Neural progenitor cell (in vitro differentiated cells): ENCODE measurements at regions not wholly inside any gene's neighbourhood (a gene's known extent, or its start where the extent isn't known, plus 50 kb on each side); places are given as distances from the start of the nearest gene placed in this dataset.

Experiments used
- DNase-seq: peaks from one replicate; pipeline ENCODE4 v3.0.0-alpha.2; 2016; ENCODE audit warnings: low spot score
- H2AFZ ChIP-seq: fragments of 200-600 bp; sonication (generic); replicated peaks from 2 replicates; pipeline ENCODE4 v1.6.1; 2016; ENCODE audit warnings: antibody characterized with exemption
- H3F3A ChIP-seq: fragments of 200-600 bp; sonication (generic); 2 replicates; pipeline ENCODE4 v1.6.1; 2016; ENCODE audit warnings: antibody characterized with exemption, low read depth
- H3K27ac ChIP-seq: fragments of 200-600 bp; sonication (generic); 2 replicates; pipeline ENCODE4 v1.5.1; 2016; ENCODE audit warnings: mild to moderate bottlenecking
- H3K27me3 ChIP-seq: fragments of 200-600 bp; sonication (generic); 2 replicates; pipeline ENCODE4 v1.6.1; 2016; ENCODE audit warnings: mild to moderate bottlenecking, moderate library complexity
- H3K36me3 ChIP-seq: fragments of 200-600 bp; sonication (generic); 2 replicates; pipeline ENCODE4 v1.5.1; 2016
- H3K4me1 ChIP-seq: fragments of 200-600 bp; sonication (generic); 2 replicates; pipeline ENCODE4 v1.6.1; 2016; ENCODE audit warnings: mixed run types
- H3K4me2 ChIP-seq: fragments of 200-600 bp; sonication (generic); 2 replicates; pipeline ENCODE4 v1.6.1; 2016
- H3K4me3 ChIP-seq: fragments of 200-600 bp; sonication (generic); 2 replicates; pipeline ENCODE4 v1.5.1; 2016
- H3K79me2 ChIP-seq: fragments of 200-600 bp; sonication (generic); 2 replicates; pipeline ENCODE4 v1.6.1; 2016; ENCODE audit warnings: low read depth
- H3K9ac ChIP-seq: fragments of 200-600 bp; sonication (generic); 2 replicates; pipeline ENCODE4 v1.6.1; 2016
- H3K9me3 ChIP-seq: fragments of 200-600 bp; sonication (generic); 2 replicates; pipeline ENCODE4 v1.5.1; 2016; ENCODE audit warnings: low read depth
- H4K20me1 ChIP-seq: fragments of 200-600 bp; sonication (generic); 2 replicates; pipeline ENCODE4 v1.6.1; 2016; ENCODE audit warnings: low read depth
- H3K27ac Mint-ChIP-seq: 3 replicates; pipeline ENCODE4 v1.8.0; 2021; ENCODE audit warnings: mixed read lengths
- H3K27me3 Mint-ChIP-seq: 2 replicates; pipeline ENCODE4 v1.8.0; 2022; ENCODE audit warnings: low read depth, mild to moderate bottlenecking, inconsistent platforms, moderate library complexity, mixed read lengths; ENCODE audit not compliant: insufficient read depth
- H3K36me3 Mint-ChIP-seq: 3 replicates; pipeline ENCODE4 v1.8.0; 2021; ENCODE audit warnings: mixed read lengths
- H3K4me1 Mint-ChIP-seq: 3 replicates; pipeline ENCODE4 v1.8.0; 2021; ENCODE audit warnings: mixed read lengths
- H3K4me3 Mint-ChIP-seq: 3 replicates; pipeline ENCODE4 v1.8.0; 2021; ENCODE audit warnings: mild to moderate bottlenecking, moderate library complexity, mixed read lengths
- H3K9me3 Mint-ChIP-seq: 3 replicates; pipeline ENCODE4 v1.8.0; 2020; ENCODE audit warnings: mixed read lengths
- CTCF ChIP-seq: fragments of 200-600 bp; sonication (generic); IDR thresholded peaks from 2 replicates; pipeline ENCODE4 v1.5.1; 2017; ENCODE audit warnings: antibody characterized with exemption, mild to moderate bottlenecking
- EZH2 ChIP-seq: fragments of 200-600 bp; sonication (generic); IDR thresholded peaks from 2 replicates; pipeline ENCODE4 v1.6.1; 2017; ENCODE audit warnings: antibody characterized with exemption, mild to moderate bottlenecking, moderate library complexity
- EZH2phosphoT487 ChIP-seq: fragments of 200-600 bp; sonication (generic); IDR thresholded peaks from 2 replicates; pipeline ENCODE4 v1.6.1; 2017; ENCODE audit warnings: antibody characterized with exemption

GRCh38 chr1:37315371-37315846 is 159.0 kb upstream of the ZC3H12A start:
- Histone ChIP-seq H4K20me1 (no peaks in the 10 kb centered on the region), H3K9me3 (no peaks in the 10 kb centered on the region), H3K4me3 (no peak overlapping the region), H3F3A (peaks cover 13% of the 10 kb centered on the region), H3K4me1 (peaks cover 25% of the 10 kb centered on the region), H3K27ac (peak overlapping the region; percentile 21), H2AFZ (peak overlapping the region; percentile 53), H3K79me2 (no peaks in the 10 kb centered on the region), H3K27me3 (peaks cover 24% of the 10 kb centered on the region), H3K36me3 (no peaks in the 10 kb centered on the region), H3K4me2 (peak overlapping the region; percentile 46), H3K9ac (no peak overlapping the region)
- peak; percentile 48 for DNase-seq
- Mint-ChIP-seq H3K4me3 (no peak overlapping the region), H3K4me1 (peaks cover 28% of the 10 kb centered on the region), H3K27ac (no peak overlapping the region), H3K9me3 (no peaks in the 10 kb centered on the region), H3K36me3 (no peaks in the 10 kb centered on the region), H3K27me3 (peaks cover 20% of the 10 kb centered on the region)
- TF ChIP-seq EZH2 = no peak
- TF ChIP-seq EZH2phosphoT487 = no peak
- TF ChIP-seq CTCF = no peak

- H3K9me3 Mint-ChIP-seq = no peaks in the 10 kb centered on the region
- Histone ChIP-seq H3K9ac (no peak overlapping the region), H2AFZ (no peak overlapping the region), H3K4me3 (no peak overlapping the region), H3K27me3 (peaks cover 24% of the 10 kb centered on the region), H3K4me1 (peaks cover 25% of the 10 kb centered on the region), H3F3A (peaks cover 16% of the 10 kb centered on the region), H3K4me2 (peak overlapping the region; percentile 42), H4K20me1 (no peaks in the 10 kb centered on the region), H3K36me3 (no peaks in the 10 kb centered on the region), H3K79me2 (no peaks in the 10 kb centered on the region), H3K9me3 (no peaks in the 10 kb centered on the region), H3K27ac (no peak overlapping the region)
- peaks cover 28% of the 10 kb centered on the region for H3K4me1 Mint-ChIP-seq
- H3K36me3 Mint-ChIP-seq = no peaks in the 10 kb centered on the region
- peaks cover 20% of the 10 kb centered on the region for H3K27me3 Mint-ChIP-seq
- no peak for DNase-seq
- TF ChIP-seq EZH2 (no peak), CTCF (no peak)
- peak overlapping the region; percentile 54 for H3K27ac Mint-ChIP-seq
- H3K4me3 Mint-ChIP-seq = no peak overlapping the region
These were observed 156.4 kb upstream of the ZC3H12A start for GRCh38 chr1:37317870-37318467.

GRCh38 chr1:37318490-37318889 is 155.9 kb upstream of the ZC3H12A start:
- Histone ChIP-seq H3K4me3 (no peak overlapping the region), H3K27me3 (peaks cover 24% of the 10 kb centered on the region), H3K9me3 (no peaks in the 10 kb centered on the region), H4K20me1 (no peaks in the 10 kb centered on the region), H3K36me3 (no peaks in the 10 kb centered on the region), H3K4me1 (peaks cover 25% of the 10 kb centered on the region), H3K9ac (no peak overlapping the region), H3K27ac (no peak overlapping the region), H3K79me2 (no peaks in the 10 kb centered on the region), H3F3A (peaks cover 19% of the 10 kb centered on the region), H2AFZ (no peak overlapping the region), H3K4me2 (peak overlapping the region; percentile 42)
- Mint-ChIP-seq H3K4me3 (peak overlapping the region; percentile 24), H3K36me3 (no peaks in the 10 kb centered on the region), H3K27me3 (peaks cover 20% of the 10 kb centered on the region), H3K9me3 (peaks cover 2% of the 10 kb centered on the region), H3K27ac (peak overlapping the region; percentile 54), H3K4me1 (peaks cover 25% of the 10 kb centered on the region)
- TF ChIP-seq EZH2phosphoT487 = no peak
- no peak for TF ChIP-seq EZH2
- no peak for TF ChIP-seq CTCF
- DNase-seq = no peak
